ENCODE measurements at regions not wholly inside any gene's neighbourhood (a gene's known extent, or its start where the extent isn't known, plus 50 kb on each side); places are given as distances from the start of the nearest gene placed in this dataset.

- DNase-seq = no peak
Measured at GRCh38 chr6:156347656-156348055, 429.5 kb upstream of the ARID1B start.

DNA sequence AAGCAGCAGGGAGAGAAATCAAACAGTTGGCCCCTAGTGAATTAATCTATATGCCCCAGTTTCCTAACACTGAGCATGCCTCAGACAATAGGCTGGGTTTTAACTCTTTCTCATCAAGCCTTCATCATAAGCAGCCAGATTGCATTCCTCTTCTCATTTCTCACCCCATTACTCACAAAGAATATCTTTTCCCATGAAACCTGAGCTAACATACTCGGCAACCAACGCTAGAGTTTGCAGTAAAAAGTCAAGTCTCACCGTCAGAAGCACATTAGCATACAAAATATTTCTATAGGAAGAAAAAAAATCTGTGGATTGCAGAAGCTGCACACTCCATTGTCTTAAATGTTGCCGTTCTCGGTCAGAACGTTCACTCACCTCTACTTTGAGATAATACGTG lies 429.9 kb upstream of the ARID1B start:
- peak; percentile 38 for DNase-seq

DNA sequence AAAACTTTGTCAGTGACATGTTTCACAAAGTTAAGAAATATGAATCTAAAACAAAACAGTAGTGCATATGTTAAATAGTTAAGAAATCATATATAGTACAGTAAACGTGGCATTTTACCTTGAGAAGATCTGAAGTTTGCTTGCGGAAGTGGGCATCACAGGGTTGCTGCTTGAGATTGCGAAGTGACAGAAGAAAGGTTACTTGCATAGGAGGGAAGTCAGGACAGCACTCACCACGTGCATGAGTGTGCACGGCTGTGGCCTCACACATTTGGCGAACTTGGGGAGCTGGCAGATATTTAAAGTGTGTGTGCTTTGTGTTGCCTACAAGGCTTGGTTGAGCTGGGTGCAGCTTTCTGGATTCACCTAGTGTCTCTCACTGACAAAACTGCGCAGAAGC lies 431.5 kb upstream of the ARID1B start:
- DNase-seq = no peak

GRCh38 chr6:156344491-156344890 lies 432.7 kb upstream of the ARID1B start:
- no peak for DNase-seq

- no peak for DNase-seq
Measured at GRCh38 chr6:156337801-156338200, 439.4 kb upstream of the ARID1B start.

DNA sequence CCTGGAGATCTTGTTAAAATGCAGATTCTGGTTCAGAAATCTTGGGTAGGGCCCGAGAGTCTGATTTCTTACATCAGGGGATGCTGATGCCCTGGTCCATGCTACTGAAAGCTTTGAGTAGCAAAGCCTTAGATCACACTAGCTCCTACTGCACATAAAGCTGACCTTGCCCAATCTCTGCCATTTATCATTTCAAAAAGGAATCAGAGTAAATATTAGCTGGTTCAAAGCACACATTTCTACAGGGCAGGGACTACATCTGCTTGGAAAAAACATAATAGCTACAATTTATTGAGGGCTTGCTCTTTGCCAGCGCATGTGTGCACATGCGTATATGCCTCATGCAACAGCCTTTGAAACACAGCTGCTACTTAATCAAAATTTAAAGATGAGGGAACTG lies 440.4 kb upstream of the ARID1B start:
- DNase-seq = no peak

GRCh38 chr6:156336089-156336488 lies 441.1 kb upstream of the ARID1B start:
- DNase-seq = no peak

DNA sequence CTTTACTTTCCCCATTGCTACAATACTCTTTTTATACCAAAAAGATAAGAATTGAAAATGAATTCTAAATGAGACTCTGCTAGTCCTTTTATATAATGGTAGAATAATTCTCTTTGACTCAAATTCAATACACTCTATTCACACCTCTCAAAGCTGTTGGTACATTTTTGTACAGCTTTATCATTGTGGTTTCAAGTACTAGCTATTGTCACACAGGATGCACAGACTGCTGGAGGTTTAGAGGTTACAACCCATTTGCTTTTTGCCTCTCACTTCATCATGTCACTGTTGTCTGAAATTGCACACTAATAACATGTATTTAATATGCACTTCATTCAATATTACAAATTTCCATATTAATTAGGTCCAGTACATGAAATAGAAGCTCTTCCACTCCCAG lies 442.2 kb upstream of the ARID1B start:
- no peak for DNase-seq

DNA sequence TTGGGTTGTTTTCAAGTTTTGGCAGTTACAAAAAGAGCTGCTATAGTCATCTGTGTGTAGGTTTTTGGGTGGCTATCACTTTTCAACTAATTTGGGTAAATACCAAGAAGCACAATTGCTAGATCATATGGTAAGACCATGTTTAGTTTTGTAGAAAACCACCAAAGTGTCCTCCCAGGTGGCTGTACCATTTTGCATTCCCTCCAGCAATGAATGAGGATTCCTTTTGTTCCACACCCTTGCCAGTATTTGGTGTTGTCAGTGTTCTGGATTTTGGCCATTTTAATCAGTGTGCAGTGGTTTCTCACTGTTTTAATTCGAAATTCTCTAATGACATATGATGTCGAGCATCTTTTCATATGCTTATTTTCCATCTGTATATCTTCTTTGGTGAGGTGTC lies 457.5 kb upstream of the ARID1B start:
- DNase-seq = no peak

DNA sequence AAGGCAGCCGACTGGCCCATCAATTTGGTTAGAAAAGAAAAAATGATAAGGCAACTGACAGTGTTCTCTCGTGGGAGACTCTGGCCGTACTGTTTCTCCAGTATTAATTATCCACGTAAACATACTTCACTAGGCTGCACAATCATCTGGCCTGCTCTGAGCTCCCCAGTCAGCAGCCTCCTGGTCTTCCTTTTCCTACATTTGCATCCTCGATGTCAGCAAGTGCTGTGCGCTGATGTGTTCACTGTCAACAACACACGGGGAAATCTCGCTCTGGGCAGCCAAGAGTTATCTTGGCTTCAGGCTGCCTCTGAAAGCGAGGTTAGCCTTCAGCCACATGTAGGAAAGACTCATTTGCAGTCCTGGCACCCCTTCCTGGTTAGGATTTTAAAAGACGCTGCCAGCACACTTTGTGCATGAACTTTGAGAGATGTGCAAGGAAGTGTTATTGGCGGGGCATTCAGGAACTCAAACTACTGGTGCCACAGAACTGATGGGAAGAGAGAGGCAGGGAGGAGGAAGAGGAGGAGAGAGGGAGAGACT lies 460.5 kb upstream of the ARID1B start:
- DNase-seq = no peak

DNA sequence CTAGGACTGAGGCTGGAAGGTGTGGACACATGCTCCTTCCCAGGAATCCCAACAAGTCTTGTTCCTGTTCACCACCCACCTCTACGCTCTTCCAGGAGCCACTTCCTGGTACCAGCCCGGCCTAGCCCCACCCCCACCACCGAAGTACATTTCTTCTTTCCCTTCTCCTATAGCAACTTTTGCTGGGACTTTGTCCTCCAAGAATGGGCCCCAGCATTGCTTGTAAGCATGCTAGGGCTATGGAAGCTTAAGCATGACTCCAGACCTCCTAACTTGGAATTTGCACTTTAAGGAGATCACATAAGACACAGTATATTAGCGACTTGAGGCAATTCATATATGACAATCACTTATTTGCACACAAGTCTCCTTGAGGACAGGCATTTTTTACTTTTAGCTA lies 462.0 kb upstream of the ARID1B start:
- no peak for DNase-seq

DNA sequence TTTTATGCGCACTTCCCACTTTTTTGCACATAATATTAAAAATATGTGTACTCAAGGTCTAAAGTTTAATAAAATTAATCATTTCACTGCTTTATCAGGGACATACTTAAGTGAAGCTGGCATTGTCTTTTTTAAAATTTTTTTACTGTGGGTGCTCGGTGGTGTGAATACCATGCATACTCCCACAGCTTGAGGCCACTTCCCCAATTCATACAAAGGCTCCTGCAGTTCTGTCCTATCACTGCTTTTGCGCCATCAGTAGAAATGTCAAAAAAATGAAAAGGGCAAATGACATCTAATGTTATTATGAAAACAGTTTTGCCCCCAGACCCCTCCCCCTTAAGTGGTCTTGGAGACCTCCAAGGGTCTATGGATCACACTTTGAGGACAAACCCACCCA lies 464.1 kb upstream of the ARID1B start:
- DNase-seq = no peak

DNA sequence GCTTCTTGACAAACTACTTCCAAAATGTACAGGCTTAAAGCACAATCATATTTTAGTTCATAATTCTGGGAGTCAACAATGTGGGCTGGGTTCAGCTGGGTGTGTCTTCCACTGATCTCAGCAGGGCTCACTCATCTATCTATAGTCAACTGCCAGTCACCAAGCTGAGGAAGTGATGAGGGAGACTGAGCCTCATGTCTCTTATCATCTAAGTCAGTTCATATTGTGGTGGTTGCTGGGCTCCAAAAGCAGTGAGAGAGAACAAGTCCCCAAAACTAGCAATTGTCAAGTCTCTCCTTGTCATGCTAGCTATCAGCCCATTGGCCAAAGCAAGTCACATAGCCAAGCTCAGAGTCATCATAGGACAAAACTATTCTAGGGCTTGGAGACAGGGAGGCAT lies 465.9 kb upstream of the ARID1B start:
- DNase-seq = no peak

- DNase-seq = no peak
Measured at GRCh38 chr6:156310701-156311100, 466.5 kb upstream of the ARID1B start.

GRCh38 chr6:156309017-156309416 lies 468.2 kb upstream of the ARID1B start:
- no peak for DNase-seq

GRCh38 chr6:156308604-156309003 lies 468.6 kb upstream of the ARID1B start:
- no peak for DNase-seq

GRCh38 chr6:156306531-156306930 lies 470.6 kb upstream of the ARID1B start:
- no peak for DNase-seq

- no peak for DNase-seq
Measured at GRCh38 chr6:156283091-156283490, 494.1 kb upstream of the ARID1B start.

GRCh38 chr6:156282087-156282486 lies 495.1 kb upstream of the ARID1B start:
- DNase-seq = no peak

- no peak for DNase-seq
Measured at GRCh38 chr6:156281266-156281665, 495.9 kb upstream of the ARID1B start.

- DNase-seq = no peak
Measured at GRCh38 chr6:156280065-156280464, 497.1 kb upstream of the ARID1B start.

DNA sequence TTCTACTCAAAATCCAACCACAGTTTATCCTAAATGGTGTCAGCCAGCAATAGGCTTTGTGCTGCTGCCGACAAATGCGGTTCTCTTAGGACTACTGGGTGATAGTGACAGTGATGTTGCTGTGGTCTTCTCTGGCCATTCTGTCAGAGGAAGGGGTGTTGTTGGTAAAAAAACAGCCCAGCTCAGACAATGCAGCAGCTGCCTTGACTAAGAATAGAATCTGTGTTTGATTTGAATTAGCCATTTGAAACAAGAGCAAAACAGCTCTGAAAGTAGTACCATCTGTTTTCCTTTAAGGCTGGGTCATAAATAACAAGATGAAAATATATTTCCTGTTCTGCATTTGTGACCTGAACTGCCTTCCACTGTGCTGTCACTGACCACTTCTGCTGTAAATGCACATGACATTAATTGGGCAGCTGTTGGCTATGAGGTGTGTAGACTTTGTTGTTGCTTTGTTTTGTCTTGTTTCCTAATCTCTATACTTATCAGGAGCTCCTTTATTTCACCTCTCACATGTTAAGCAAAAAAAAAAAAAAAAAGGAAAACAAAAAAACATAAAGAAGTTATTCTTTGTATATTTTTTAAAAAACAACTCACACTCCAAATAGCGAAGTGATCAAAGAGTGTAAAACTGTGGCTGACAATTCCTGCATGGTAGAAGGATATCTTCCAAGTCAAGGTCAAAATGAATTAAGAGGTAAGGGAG lies 497.8 kb upstream of the ARID1B start:
- DNase-seq = no peak

- DNase-seq = no peak
Measured at GRCh38 chr6:156273065-156273711, 504.0 kb upstream of the ARID1B start.

- no peak for DNase-seq
Measured at GRCh38 chr6:156269751-156270369, 507.3 kb upstream of the ARID1B start.

Measured in fibroblast of skin of right biceps (primary cell).